GM12878 (cell line): ENCODE measurements at regions not wholly inside any gene's neighbourhood (a gene's known extent, or its start where the extent isn't known, plus 50 kb on each side); places are given as distances from the start of the nearest gene placed in this dataset.

Experiments
- ASH2L ChIP-seq: fragments of 300-600, 200-600 bp; sonication (generic); IDR thresholded peaks from 2 replicates; pipeline ENCODE4 v1.6.1; 2017; ENCODE audit warnings: low read depth, mild to moderate bottlenecking, borderline replicate concordance
- BHLHE40 ChIP-seq, 2 experiments: fragments of 450-650 bp in 1 of 2; IDR thresholded peaks; 2 replicates each; pipeline ENCODE4 v1.6.1; 2011 to 2017; ENCODE audit warnings: low read depth in 2 of 2, borderline replicate concordance in 1 of 2, improper control_type of control experiment in 1 of 2, low read length in 1 of 2, mild to moderate bottlenecking in 1 of 2
- CEBPB ChIP-seq, 2 experiments: fragments of 150-350 bp in 1 of 2; IDR thresholded peaks; 2 replicates each; pipeline ENCODE4 v1.6.1; 2012 to 2014; ENCODE audit warnings: low read depth in 2 of 2, low read length in 2 of 2, borderline replicate concordance in 1 of 2, inconsistent platforms in 1 of 2
- CHD4 ChIP-seq: fragments of 200-600 bp; sonication (generic); IDR thresholded peaks from 2 replicates; pipeline ENCODE4 v1.6.1; 2016; ENCODE audit warnings: mild to moderate bottlenecking
- HDAC6 ChIP-seq: fragments of 200-600 bp; sonication (generic); IDR thresholded peaks from one replicate; pipeline ENCODE4 v1.8.0; 2017; ENCODE audit warnings: antibody characterized with exemption; ENCODE audit not compliant: unreplicated experiment
- NBN ChIP-seq: fragments of 450-650 bp; IDR thresholded peaks from 2 replicates; pipeline ENCODE4 v1.6.1; 2016
- POLR2A ChIP-seq: IDR thresholded peaks from 2 replicates; pipeline ENCODE4 v1.6.1; 2011; ENCODE audit warnings: low read depth, mild to moderate bottlenecking, low read length
- SMAD1 ChIP-seq: fragments of 450-650 bp; IDR thresholded peaks from 2 replicates; pipeline ENCODE4 v1.6.1; 2018; ENCODE audit warnings: mild to moderate bottlenecking, low read depth; ENCODE audit not compliant: partially characterized antibody
- TCF12 ChIP-seq: IDR thresholded peaks from 2 replicates; pipeline ENCODE4 v1.6.1; 2011; ENCODE audit warnings: low read depth, mild to moderate bottlenecking, low read length
- YBX1 ChIP-seq: fragments of 450-650 bp; IDR thresholded peaks from 2 replicates; pipeline ENCODE4 v1.6.1; 2016; ENCODE audit warnings: antibody characterized with exemption
- ZBED1 ChIP-seq: IDR thresholded peaks from 2 replicates; pipeline ENCODE4 v1.6.1; 2016; ENCODE audit warnings: borderline replicate concordance
- ZNF217 ChIP-seq: fragments of 450-650 bp; IDR thresholded peaks from 2 replicates; pipeline ENCODE4 v1.6.1; 2017; ENCODE audit warnings: antibody characterized with exemption, mild to moderate bottlenecking
- TF ChIP-seq, protein P1 (sequence below), 3 experiments: IDR thresholded peaks in 2 of 3; conservative IDR thresholded peaks in 1 of 3; 2 replicates each; pipeline ENCODE4 v1.5.1; 2011; ENCODE audit warnings: low read depth in 3 of 3, low read length in 3 of 3, mild to moderate bottlenecking in 3 of 3, control low read depth in 2 of 3, moderate library complexity in 2 of 3, inconsistent platforms in 1 of 3, mixed read lengths in 1 of 3; ENCODE audit not compliant: control insufficient read depth in 2 of 3, insufficient read depth in 1 of 3; ENCODE audit errors: extremely low read depth in 1 of 3

DNA sequence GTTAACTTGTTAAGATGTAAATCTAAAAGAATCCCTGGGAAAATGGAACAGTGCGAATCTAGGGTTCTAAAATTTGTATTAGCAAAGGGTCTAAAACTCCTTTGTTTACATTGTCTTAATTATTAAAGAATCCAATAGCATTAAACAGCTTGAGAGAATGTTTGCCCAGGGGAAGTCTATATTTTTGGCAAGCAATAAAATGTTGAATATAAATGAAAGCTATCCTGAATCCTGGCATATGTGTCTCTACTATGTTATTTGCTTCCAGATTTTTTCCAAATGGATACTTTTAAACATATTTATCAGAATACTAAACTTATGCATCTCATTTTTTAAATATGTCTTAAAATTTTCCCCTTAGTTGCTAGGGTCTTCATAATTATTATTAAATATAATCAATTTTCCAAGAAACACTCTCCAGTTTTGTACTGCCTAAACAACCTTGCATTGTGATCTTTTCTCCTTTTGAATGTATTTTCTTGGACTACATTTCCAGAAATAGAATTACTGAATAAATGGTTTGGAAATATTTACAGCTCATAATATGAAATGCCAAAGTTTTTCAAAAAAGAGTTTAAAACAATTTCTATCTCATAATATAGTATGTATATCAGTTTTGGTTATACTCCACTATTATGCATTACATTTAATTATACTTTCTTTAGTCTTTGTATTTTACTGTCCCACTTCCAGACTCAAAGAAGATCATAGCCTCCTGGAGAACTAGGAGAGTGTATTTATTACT, 304.8 kb downstream of the USP25 start:
- TF ChIP-seq CEBPB (IDR thresholded peaks at IDR 0.05; ENCODE audit: borderline replicate concordance in 1 of 2, low read depth in 2 of 2, low read length in 2 of 2) (no peak), HDAC6 (no peak), ZNF217 (no peak), NBN (no peak), POLR2A (no peak), SMAD1 (no peak), ZBED1 (no peak), CHD4 (no peak), BHLHE40 (IDR thresholded peaks at IDR 0.05; ENCODE audit: borderline replicate concordance in 1 of 2, low read depth in 2 of 2, low read length in 1 of 2) (no peak), ASH2L (no peak), YBX1 (no peak), TCF12 (no peak)
- TF ChIP-seq, protein P1, sequence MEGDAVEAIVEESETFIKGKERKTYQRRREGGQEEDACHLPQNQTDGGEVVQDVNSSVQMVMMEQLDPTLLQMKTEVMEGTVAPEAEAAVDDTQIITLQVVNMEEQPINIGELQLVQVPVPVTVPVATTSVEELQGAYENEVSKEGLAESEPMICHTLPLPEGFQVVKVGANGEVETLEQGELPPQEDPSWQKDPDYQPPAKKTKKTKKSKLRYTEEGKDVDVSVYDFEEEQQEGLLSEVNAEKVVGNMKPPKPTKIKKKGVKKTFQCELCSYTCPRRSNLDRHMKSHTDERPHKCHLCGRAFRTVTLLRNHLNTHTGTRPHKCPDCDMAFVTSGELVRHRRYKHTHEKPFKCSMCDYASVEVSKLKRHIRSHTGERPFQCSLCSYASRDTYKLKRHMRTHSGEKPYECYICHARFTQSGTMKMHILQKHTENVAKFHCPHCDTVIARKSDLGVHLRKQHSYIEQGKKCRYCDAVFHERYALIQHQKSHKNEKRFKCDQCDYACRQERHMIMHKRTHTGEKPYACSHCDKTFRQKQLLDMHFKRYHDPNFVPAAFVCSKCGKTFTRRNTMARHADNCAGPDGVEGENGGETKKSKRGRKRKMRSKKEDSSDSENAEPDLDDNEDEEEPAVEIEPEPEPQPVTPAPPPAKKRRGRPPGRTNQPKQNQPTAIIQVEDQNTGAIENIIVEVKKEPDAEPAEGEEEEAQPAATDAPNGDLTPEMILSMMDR (IDR thresholded peaks at IDR 0.05 in 2 of 3, conservative IDR thresholded peaks at IDR 0.05 in 1 of 3; ENCODE audit: control insufficient read depth in 2 of 3, extremely low read depth in 1 of 3, insufficient read depth in 1 of 3, low read depth in 3 of 3, low read length in 3 of 3) = no peak
